OCI-LY1 (cell line): ENCODE measurements at regions not wholly inside any gene's neighbourhood (a gene's known extent, or its start where the extent isn't known, plus 50 kb on each side); places are given as distances from the start of the nearest gene placed in this dataset.

Experiments
- CTCF ChIP-seq: fragments of 200-600 bp; sonication (generic), shearing (Covaris generic); IDR thresholded peaks from 2 replicates; pipeline ENCODE4 v1.5.1; 2017; ENCODE audit warnings: mild to moderate bottlenecking, antibody characterized with exemption, low read length, moderate library complexity, mixed read lengths
- EZH2 ChIP-seq: fragments of 200-600 bp; sonication (generic), shearing (Covaris generic); IDR thresholded peaks from 2 replicates; pipeline ENCODE4 v1.8.0; 2017; ENCODE audit warnings: borderline replicate concordance, mixed run types, mild to moderate bottlenecking, antibody characterized with exemption, low read length, moderate library complexity, mixed read lengths

GRCh38 chr5:85428426-85428934 lies 1043.8 kb upstream of the EDIL3 start:
- no peak for TF ChIP-seq CTCF
- no peak for TF ChIP-seq EZH2
